ENCODE measurements at regions not wholly inside any gene's neighbourhood (a gene's known extent, or its start where the extent isn't known, plus 50 kb on each side); places are given as distances from the start of the nearest gene placed in this dataset.

GRCh38 chr9:17021387-17021970 is 113.4 kb upstream of the CNTLN start:
- Histone ChIP-seq H3K9me3 (no peaks in the 10 kb centered on the region), H3K27ac (no peak overlapping the region), H3K36me3 (no peaks in the 10 kb centered on the region), H3K4me1 (peaks cover 17% of the 10 kb centered on the region), H3K27me3 (no peaks in the 10 kb centered on the region), H3K4me3 (no peak overlapping the region)
- intact Hi-C loops (cut with DNase I) = no loop called here
- DNase-seq (ENCODE audit: extremely low spot score in 2 of 2) = no peak
- TF ChIP-seq POLR2AphosphoS5 (IDR thresholded peaks at IDR 0.05; ENCODE audit: insufficient read depth in 1 of 2, low read depth in 1 of 2) = no peak
- TF ChIP-seq POLR2A (IDR thresholded peaks at IDR 0.05) = no peak
- TF ChIP-seq CTCF (IDR thresholded peaks at IDR 0.05) = no peak

GRCh38 chr9:17019398-17019797 is 115.4 kb upstream of the CNTLN start:
- no peak for TF ChIP-seq POLR2AphosphoS5 (IDR thresholded peaks at IDR 0.05; ENCODE audit: insufficient read depth in 1 of 2, low read depth in 1 of 2)
- no peak for TF ChIP-seq CTCF (IDR thresholded peaks at IDR 0.05)
- no peak for TF ChIP-seq POLR2A (IDR thresholded peaks at IDR 0.05)
- Histone ChIP-seq H3K9me3 (no peaks in the 10 kb centered on the region), H3K4me1 (peaks cover 17% of the 10 kb centered on the region), H3K27me3 (no peaks in the 10 kb centered on the region), H3K27ac (no peak overlapping the region), H3K36me3 (no peaks in the 10 kb centered on the region), H3K4me3 (no peak overlapping the region)
- DNase-seq (ENCODE audit: extremely low spot score in 2 of 2) = no peak
- intact Hi-C loops (cut with DNase I) = no loop called here

- Histone ChIP-seq H3K36me3 (no peaks in the 10 kb centered on the region), H3K4me3 (no peak overlapping the region), H3K9me3 (no peaks in the 10 kb centered on the region), H3K27me3 (no peaks in the 10 kb centered on the region), H3K27ac (peak overlapping the region; percentile 5), H3K4me1 (peaks cover 17% of the 10 kb centered on the region)
- no peak for DNase-seq (ENCODE audit: extremely low spot score in 2 of 2)
- TF ChIP-seq CTCF (IDR thresholded peaks at IDR 0.05) (no peak), POLR2A (IDR thresholded peaks at IDR 0.05) (no peak), POLR2AphosphoS5 (IDR thresholded peaks at IDR 0.05; ENCODE audit: insufficient read depth in 1 of 2, low read depth in 1 of 2) (no peak)
- intact Hi-C loops (cut with DNase I) = no loop called here
Observed at GRCh38 chr9:17018540-17019196, 116.2 kb upstream of the CNTLN start.

GRCh38 chr9:17017931-17018491 is 116.8 kb upstream of the CNTLN start:
- no peak overlapping the region for H3K4me3 ChIP-seq
- H3K27me3 ChIP-seq = no peaks in the 10 kb centered on the region
- intact Hi-C loops (cut with DNase I) = no loop called here
- DNase-seq (ENCODE audit: extremely low spot score in 2 of 2) = no peak
- TF ChIP-seq POLR2AphosphoS5 (IDR thresholded peaks at IDR 0.05; ENCODE audit: insufficient read depth in 1 of 2, low read depth in 1 of 2) (peak in 1 of 2 donors; percentile 74), POLR2A (IDR thresholded peaks at IDR 0.05) (no peak), CTCF (IDR thresholded peaks at IDR 0.05) (no peak)
- no peaks in the 10 kb centered on the region for H3K9me3 ChIP-seq
- no peaks in the 10 kb centered on the region for H3K36me3 ChIP-seq
- H3K4me1 ChIP-seq = peaks cover 17% of the 10 kb centered on the region
- peak overlapping the region; percentile 36 for H3K27ac ChIP-seq

GRCh38 chr9:17013891-17014290 is 120.9 kb upstream of the CNTLN start:
- Histone ChIP-seq H3K27ac (no peak overlapping the region), H3K9me3 (no peaks in the 10 kb centered on the region), H3K4me1 (peaks cover 17% of the 10 kb centered on the region), H3K4me3 (no peak overlapping the region), H3K36me3 (no peaks in the 10 kb centered on the region), H3K27me3 (no peaks in the 10 kb centered on the region)
- TF ChIP-seq POLR2A (IDR thresholded peaks at IDR 0.05) (no peak), POLR2AphosphoS5 (IDR thresholded peaks at IDR 0.05; ENCODE audit: insufficient read depth in 1 of 2, low read depth in 1 of 2) (no peak), CTCF (IDR thresholded peaks at IDR 0.05) (no peak)
- no peak for DNase-seq (ENCODE audit: extremely low spot score in 2 of 2)
- intact Hi-C loops (cut with DNase I) = no loop called here

Data from vagina (tissue), 2 donors.